Femur (tissue), 1 donor: ENCODE measurements at regions not wholly inside any gene's neighbourhood (a gene's known extent, or its start where the extent isn't known, plus 50 kb on each side); places are given as distances from the start of the nearest gene placed in this dataset.
"Not testable (repeated sequence)": the region's sequence is repeated elsewhere in the genome, so short reads cannot be mapped to it uniquely, and the experiment has no call there.

Experiments used
- DNase-seq: peaks from one replicate; pipeline ENCODE4 v3.0.0-alpha.2; 2017

GRCh38 chr6:137395316-137395715 lies 98.9 kb downstream of the OLIG3 start:
- DNase-seq, result no peak

- no peak for DNase-seq
These were observed 103.0 kb downstream of the OLIG3 start for GRCh38 chr6:137391061-137391814.

- no peak for DNase-seq
These were observed 103.9 kb downstream of the OLIG3 start for GRCh38 chr6:137390334-137390733.

GRCh38 chr6:137389150-137389704 lies 105.0 kb downstream of the OLIG3 start:
- DNase-seq, result no peak

- no peak for DNase-seq
These were observed 107.0 kb downstream of the OLIG3 start for GRCh38 chr6:137387096-137387764.

GRCh38 chr6:137383287-137383686 lies 110.9 kb downstream of the OLIG3 start:
- DNase-seq, result not testable (repeated sequence)

- no peak for DNase-seq
These were observed 116.2 kb downstream of the OLIG3 start for GRCh38 chr6:137378090-137378369.

- DNase-seq, result no peak
These were observed 120.9 kb downstream of the OLIG3 start for GRCh38 chr6:137373296-137373695.

- no peak for DNase-seq
These were observed 121.7 kb downstream of the OLIG3 start for GRCh38 chr6:137372532-137372931.

GRCh38 chr6:137371634-137372016 lies 122.6 kb downstream of the OLIG3 start:
- no peak for DNase-seq

GRCh38 chr6:137370871-137371633 lies 123.1 kb downstream of the OLIG3 start:
- no peak for DNase-seq

- DNase-seq, result no peak
These were observed 125.1 kb downstream of the OLIG3 start for GRCh38 chr6:137369136-137369535.

- DNase-seq, result no peak
These were observed 128.3 kb downstream of the OLIG3 start for GRCh38 chr6:137365707-137366437.

- no peak for DNase-seq
These were observed 130.4 kb downstream of the OLIG3 start for GRCh38 chr6:137363805-137364138.

- no peak for DNase-seq
These were observed 131.1 kb downstream of the OLIG3 start for GRCh38 chr6:137362878-137363804.

- no peak for DNase-seq
These were observed 132.5 kb downstream of the OLIG3 start for GRCh38 chr6:137361701-137362100.

GRCh38 chr6:137358273-137358672 lies 135.9 kb downstream of the OLIG3 start:
- no peak for DNase-seq

GRCh38 chr6:137357948-137358266 lies 136.3 kb downstream of the OLIG3 start:
- no peak for DNase-seq

- DNase-seq, result no peak
These were observed 136.8 kb downstream of the OLIG3 start for GRCh38 chr6:137357263-137357947.

- no peak for DNase-seq
These were observed 134.7 kb upstream of the IFNGR1 start for GRCh38 chr6:137353842-137354397.

GRCh38 chr6:137353346-137353745 lies 134.2 kb upstream of the IFNGR1 start:
- DNase-seq, result no peak
